GM12878 (cell line): ENCODE measurements at regions not wholly inside any gene's neighbourhood (a gene's known extent, or its start where the extent isn't known, plus 50 kb on each side); places are given as distances from the start of the nearest gene placed in this dataset.

Experiments used
- ATAC-seq: fragments of 200-7000 bp; cut with Tn5 transposase; 3 replicates; pipeline ENCODE4 v1.9.1; 2020; ENCODE audit warnings: mild to moderate bottlenecking, moderate library complexity
- BruUV-seq: library from RNA; stranded (reverse); fragments of 400-500 nt; replicated peaks from 2 replicates; lab custom pipeline; 2021; lab: Mats Ljungman, UMichigan
- CTCF ChIA-PET: fragments of 300-600 bp; sonication (Branson Sonifier 250); formaldehyde crosslinking; extraction: SDS; loops from one replicate; lab custom pipeline; 2021; ENCODE audit warnings: inconsistent platforms; lab: Yijun Ruan, JAX
- POLR2A ChIA-PET: fragments of 350-600 bp; formaldehyde crosslinking; extraction: SDS; loops from one replicate; lab custom pipeline; 2021; ENCODE audit warnings: inconsistent platforms; lab: Charles Lee
- RAD21 ChIA-PET: fragments of 300-600 bp; sonication (Branson Sonifier 250); formaldehyde crosslinking; loops from one replicate; lab custom pipeline; 2023; ENCODE audit warnings: antibody characterized with exemption; ENCODE audit not compliant: unreplicated experiment; lab: Charles Lee
- SMC1A ChIA-PET: fragments of 300-600 bp; sonication (Branson Sonifier 250); formaldehyde crosslinking; loops from one replicate; lab custom pipeline; 2023; ENCODE audit not compliant: unreplicated experiment, uncharacterized antibody; lab: Charles Lee
- DNase-seq: peaks from one replicate; pipeline ENCODE4 v3.0.0-alpha.2; 2011; ENCODE audit warnings: low read depth, low spot score
- FAIRE-seq: peaks from 3 replicates; lab custom pipeline; 2011; peaks lifted over from hg19 to GRCh38; lab: Jason Lieb, UNC
- H2AFZ ChIP-seq: 2 replicates; pipeline ENCODE4 v1.6.0; 2011; ENCODE audit warnings: low read depth, low read length, control low read depth; ENCODE audit not compliant: control insufficient read depth
- H3K27ac ChIP-seq: 2 replicates; pipeline ENCODE4 v1.5.1; 2011; ENCODE audit warnings: control low read depth; ENCODE audit not compliant: control insufficient read depth, insufficient read depth
- H3K27me3 ChIP-seq, 2 experiments: replicated peaks in 1 of 2; 2 replicates each; pipeline versions ENCODE4 v1.6.0 to v1.6.1; 2011; ENCODE audit warnings: low read length in 1 of 2; ENCODE audit not compliant: control insufficient read depth in 2 of 2, insufficient read depth in 2 of 2
- H3K36me3 ChIP-seq, 2 experiments: 2 replicates each; pipeline ENCODE4 v1.5.1; 2011; ENCODE audit warnings: low read length in 1 of 2; ENCODE audit not compliant: control insufficient read depth in 2 of 2, insufficient read depth in 2 of 2
- H3K4me1 ChIP-seq: 2 replicates; pipeline ENCODE4 v1.6.1; 2011; ENCODE audit warnings: mild to moderate bottlenecking, low read length, moderate library complexity, mixed read lengths; ENCODE audit not compliant: control insufficient read depth, insufficient read depth
- H3K4me2 ChIP-seq: 2 replicates; pipeline ENCODE4 v1.6.0; 2011; ENCODE audit warnings: control low read depth; ENCODE audit not compliant: control insufficient read depth, insufficient read depth
- H3K4me3 ChIP-seq: fragments of 200-600 bp; sonication (generic); 2 replicates; pipeline ENCODE4 v1.5.1; 2016
- H3K79me2 ChIP-seq: 2 replicates; pipeline ENCODE4 v1.6.0; 2011; ENCODE audit warnings: low read length; ENCODE audit not compliant: control insufficient read depth, insufficient read depth
- H3K9ac ChIP-seq: 2 replicates; pipeline ENCODE4 v1.8.0; 2011; ENCODE audit warnings: low read length, control low read depth, mixed read lengths; ENCODE audit not compliant: control insufficient read depth, insufficient read depth
- H3K9me3 ChIP-seq: replicated peaks from 3 replicates; pipeline ENCODE4 v1.5.1; 2011; ENCODE audit warnings: mild to moderate bottlenecking, low read length; ENCODE audit not compliant: control insufficient read depth, insufficient read depth
- H4K20me1 ChIP-seq: 2 replicates; pipeline ENCODE4 v1.6.0; 2011; ENCODE audit not compliant: control insufficient read depth, insufficient read depth
- CBFB ChIP-seq: IDR thresholded peaks from 2 replicates; pipeline ENCODE4 v1.6.1; 2016; ENCODE audit warnings: antibody characterized with exemption, low read depth
- CREB1 ChIP-seq: IDR thresholded peaks from 2 replicates; pipeline ENCODE4 v1.6.1; 2012; ENCODE audit warnings: low read depth, mild to moderate bottlenecking, inconsistent platforms
- DPF2 ChIP-seq: fragments of 450-650 bp; IDR thresholded peaks from 2 replicates; pipeline ENCODE4 v1.6.1; 2017; ENCODE audit warnings: mild to moderate bottlenecking
- HDGF ChIP-seq: fragments of 450-650 bp; IDR thresholded peaks from 2 replicates; pipeline ENCODE4 v1.6.1; 2016; ENCODE audit warnings: antibody characterized with exemption
- KLF5 ChIP-seq: fragments of 450-650 bp; IDR thresholded peaks from 2 replicates; pipeline ENCODE4 v1.6.1; 2014; ENCODE audit warnings: mild to moderate bottlenecking; ENCODE audit not compliant: partially characterized antibody
- LARP7 ChIP-seq: fragments of 450-650 bp; IDR thresholded peaks from 2 replicates; pipeline ENCODE4 v1.6.1; 2017; ENCODE audit warnings: mild to moderate bottlenecking
- MEF2A ChIP-seq: IDR thresholded peaks from 2 replicates; pipeline ENCODE4 v1.6.1; 2011; ENCODE audit warnings: low read depth, mild to moderate bottlenecking, low read length, moderate library complexity; ENCODE audit not compliant: insufficient read depth
- PAX8 ChIP-seq: fragments of 450-650 bp; IDR thresholded peaks from 2 replicates; pipeline ENCODE4 v1.6.1; 2017; ENCODE audit warnings: mild to moderate bottlenecking, moderate library complexity
- POLR2A ChIP-seq: IDR thresholded peaks from 2 replicates; pipeline ENCODE4 v1.6.1; 2011; ENCODE audit warnings: low read depth, mild to moderate bottlenecking, low read length
- PRDM15 ChIP-seq: fragments of 450-650 bp; formaldehyde crosslinking; IDR thresholded peaks from 2 replicates; pipeline ENCODE4 v1.4.0; 2020; ENCODE audit warnings: mild to moderate bottlenecking, moderate library complexity
- RELA ChIP-seq: fragments of 450-650 bp; IDR thresholded peaks from 2 replicates; pipeline ENCODE4 v1.8.0; 2014; ENCODE audit warnings: borderline replicate concordance; ENCODE audit not compliant: partially characterized antibody
- SMAD1 ChIP-seq: fragments of 450-650 bp; IDR thresholded peaks from 2 replicates; pipeline ENCODE4 v1.6.1; 2018; ENCODE audit warnings: mild to moderate bottlenecking, low read depth; ENCODE audit not compliant: partially characterized antibody
- SREBF2 ChIP-seq: IDR thresholded peaks from 2 replicates; pipeline ENCODE4 v1.6.1; 2012; ENCODE audit warnings: mild to moderate bottlenecking, low read length
- TBL1XR1 ChIP-seq: IDR thresholded peaks from 2 replicates; pipeline ENCODE4 v1.6.1; 2012; ENCODE audit warnings: low read depth, low read length, improper control_type of control experiment
- WGBS: methylation state at CpG from one replicate; pipeline ENCODE4 v1.1.6; 2016; ENCODE audit warnings: low lambda C conversion rate; ENCODE audit not compliant: insufficient replicate concordance, insufficient coverage; ENCODE audit errors: missing lambda C conversion rate; 5-methylcytosine and 5-hydroxymethylcytosine counted together
- in situ Hi-C: fragments of 300-500 bp; cut with MboI; formaldehyde crosslinking; loops from 9 replicates; pipeline ENCODE4 v1.14.3; 2018; ENCODE audit warnings: mixed read lengths
- intact Hi-C: fragments of 100-400 bp; cut with micrococcal nuclease; formaldehyde crosslinking; loops from one replicate; pipeline ENCODE4 v1.14.2; 2022; ENCODE audit not compliant: unreplicated experiment
- TF ChIP-seq, protein P1 (sequence below): fragments of 450-650 bp; IDR thresholded peaks from 2 replicates; pipeline ENCODE4 v1.6.1; 2017; ENCODE audit warnings: mild to moderate bottlenecking

DNA sequence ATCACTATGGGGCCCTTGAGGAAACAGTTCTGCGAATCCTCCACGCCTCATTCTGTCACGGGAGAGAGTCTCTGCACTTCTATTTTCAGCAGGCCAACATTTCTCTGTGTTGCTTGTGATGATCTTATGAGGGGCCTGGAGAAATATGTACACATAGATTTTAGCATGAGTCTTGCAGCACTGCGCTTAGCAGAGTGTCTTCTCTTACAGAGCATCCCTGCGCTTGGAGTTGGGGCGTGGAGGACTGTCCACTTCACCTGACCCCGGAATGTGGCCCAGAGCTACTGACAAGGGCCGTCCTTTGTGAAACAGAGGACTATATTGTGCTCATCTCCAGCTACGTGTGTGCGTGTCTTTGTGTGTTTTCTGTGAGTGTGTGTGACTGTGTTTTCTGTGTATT, 428.2 kb upstream of the IRX4 start:
- ATAC-seq (no peak), DNase-seq (no peak), FAIRE-seq (no peak)
- TF ChIP-seq KLF5, result no peak
- no peak for TF ChIP-seq LARP7
- no peak for TF ChIP-seq CREB1
- TF ChIP-seq, protein P1, sequence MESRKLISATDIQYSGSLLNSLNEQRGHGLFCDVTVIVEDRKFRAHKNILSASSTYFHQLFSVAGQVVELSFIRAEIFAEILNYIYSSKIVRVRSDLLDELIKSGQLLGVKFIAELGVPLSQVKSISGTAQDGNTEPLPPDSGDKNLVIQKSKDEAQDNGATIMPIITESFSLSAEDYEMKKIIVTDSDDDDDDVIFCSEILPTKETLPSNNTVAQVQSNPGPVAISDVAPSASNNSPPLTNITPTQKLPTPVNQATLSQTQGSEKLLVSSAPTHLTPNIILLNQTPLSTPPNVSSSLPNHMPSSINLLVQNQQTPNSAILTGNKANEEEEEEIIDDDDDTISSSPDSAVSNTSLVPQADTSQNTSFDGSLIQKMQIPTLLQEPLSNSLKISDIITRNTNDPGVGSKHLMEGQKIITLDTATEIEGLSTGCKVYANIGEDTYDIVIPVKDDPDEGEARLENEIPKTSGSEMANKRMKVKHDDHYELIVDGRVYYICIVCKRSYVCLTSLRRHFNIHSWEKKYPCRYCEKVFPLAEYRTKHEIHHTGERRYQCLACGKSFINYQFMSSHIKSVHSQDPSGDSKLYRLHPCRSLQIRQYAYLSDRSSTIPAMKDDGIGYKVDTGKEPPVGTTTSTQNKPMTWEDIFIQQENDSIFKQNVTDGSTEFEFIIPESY, result no peak
- no peak for TF ChIP-seq PAX8
- TF ChIP-seq POLR2A, result no peak
- TF ChIP-seq DPF2, result no peak
- TF ChIP-seq PRDM15 (CRISPR knock-in tag), result no peak
- no peak for TF ChIP-seq TBL1XR1
- TF ChIP-seq RELA, result no peak
- TF ChIP-seq CBFB, result no peak
- no peak for TF ChIP-seq SMAD1
- no peak for TF ChIP-seq HDGF
- no peak for TF ChIP-seq MEF2A
- TF ChIP-seq SREBF2, result no peak
- intact Hi-C loops (no loop called here), in situ Hi-C loops (no loop called here)
- Histone ChIP-seq H2AFZ (no peak overlapping the region), H3K36me3 (no peaks in the 10 kb centered on the region), H3K4me1 (no peaks in the 10 kb centered on the region), H3K9ac (no peak overlapping the region), H3K4me3 (no peak overlapping the region), H3K27me3 (no peaks in the 10 kb centered on the region), H3K9me3 (no peaks in the 10 kb centered on the region; the same call in 2 of the 3 replicates), H4K20me1 (no peaks in the 10 kb centered on the region), H3K4me2 (no peak overlapping the region), H3K27ac (no peak overlapping the region), H3K79me2 (no peaks in the 10 kb centered on the region)
- ChIA-PET RAD21 (no interaction called here), SMC1A (no interaction called here), POLR2A (no interaction called here), CTCF (no interaction called here)
- WGBS, result 47% methylated on average over 10 of the region's 10 CpGs
- BruUV-seq, result no TSS peak
